NCI-H2196 (cell line): ENCODE measurements at regions not wholly inside any gene's neighbourhood (a gene's known extent, or its start where the extent isn't known, plus 50 kb on each side); places are given as distances from the start of the nearest gene placed in this dataset.
"Not testable (repeated sequence)": the region's sequence is repeated elsewhere in the genome, so short reads cannot be mapped to it uniquely, and the experiment has no call there.

Experiments
- DNase-seq: peaks from one replicate; lab custom pipeline; 2025; ENCODE audit not compliant: unreplicated experiment; lab: John Stamatoyannopoulos, UW

DNA sequence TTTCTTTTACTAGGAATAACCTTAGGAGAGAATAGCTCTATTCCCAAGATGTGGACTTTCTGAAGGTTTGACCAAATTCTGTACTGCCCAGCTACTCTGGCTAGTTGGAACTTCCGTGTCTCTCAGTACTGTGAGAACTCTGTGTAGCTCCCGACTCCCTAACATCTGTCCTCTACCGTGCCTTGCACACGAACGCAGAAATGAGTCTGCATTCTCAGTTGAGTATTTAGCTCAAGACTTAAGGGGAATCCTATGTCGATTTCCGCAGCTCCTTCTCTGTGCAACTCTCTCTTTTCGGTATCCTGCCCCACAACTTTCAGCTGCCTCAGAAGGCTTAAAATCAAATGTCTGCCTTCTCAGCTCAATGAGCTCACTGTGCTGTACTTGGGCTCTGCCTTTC is 86.7 kb upstream of the EPHB3 start:
- DNase-seq = no peak

GRCh38 chr3:184477940-184478339 is 83.6 kb upstream of the EPHB3 start:
- no peak for DNase-seq

- no peak for DNase-seq
Measured at GRCh38 chr3:184479426-184480126, 82.0 kb upstream of the EPHB3 start.

GRCh38 chr3:184480831-184481230 is 80.8 kb upstream of the EPHB3 start:
- DNase-seq = no peak

GRCh38 chr3:184481984-184482671 is 79.5 kb upstream of the EPHB3 start:
- DNase-seq = no peak

- no peak for DNase-seq
Measured at GRCh38 chr3:184485241-184485640, 76.3 kb upstream of the EPHB3 start.

- DNase-seq = no peak
Measured at GRCh38 chr3:184485906-184486305, 75.7 kb upstream of the EPHB3 start.

- no peak for DNase-seq
Measured at GRCh38 chr3:184486614-184487013, 75.0 kb upstream of the EPHB3 start.

GRCh38 chr3:184488577-184488976 is 73.0 kb upstream of the EPHB3 start:
- no peak for DNase-seq

GRCh38 chr3:184489268-184489841 is 72.2 kb upstream of the EPHB3 start:
- DNase-seq = no peak

DNA sequence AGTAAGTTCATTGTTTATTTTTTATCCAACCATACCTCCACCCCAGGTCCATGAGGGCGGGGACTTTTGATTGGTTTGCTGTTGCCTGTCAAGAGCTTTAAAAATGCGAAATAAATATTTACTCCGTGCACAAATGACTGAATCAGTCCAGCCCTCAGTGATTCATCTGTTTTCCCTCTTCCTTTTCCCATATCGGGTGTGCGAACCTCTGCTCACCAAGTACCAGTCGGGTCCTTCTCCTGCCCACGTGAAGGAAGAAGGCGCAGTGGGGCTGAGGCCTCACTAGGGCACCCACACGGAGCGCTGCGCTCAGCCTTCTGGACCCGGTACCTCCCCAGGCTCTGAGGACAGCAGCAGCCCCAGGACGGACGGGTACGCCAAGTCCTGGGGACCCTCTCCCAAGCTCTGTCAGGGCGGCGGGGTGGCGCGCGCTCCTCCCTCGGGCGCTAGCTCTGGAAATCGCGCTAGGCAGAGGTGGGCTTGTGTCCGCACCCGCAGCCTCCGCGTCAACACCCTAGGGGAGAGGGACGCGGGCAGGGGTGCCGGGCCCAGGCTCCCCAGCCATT is 70.5 kb upstream of the EPHB3 start:
- DNase-seq = no peak

- no peak for DNase-seq
Measured at GRCh38 chr3:184491867-184492615, 69.5 kb upstream of the EPHB3 start.

DNA sequence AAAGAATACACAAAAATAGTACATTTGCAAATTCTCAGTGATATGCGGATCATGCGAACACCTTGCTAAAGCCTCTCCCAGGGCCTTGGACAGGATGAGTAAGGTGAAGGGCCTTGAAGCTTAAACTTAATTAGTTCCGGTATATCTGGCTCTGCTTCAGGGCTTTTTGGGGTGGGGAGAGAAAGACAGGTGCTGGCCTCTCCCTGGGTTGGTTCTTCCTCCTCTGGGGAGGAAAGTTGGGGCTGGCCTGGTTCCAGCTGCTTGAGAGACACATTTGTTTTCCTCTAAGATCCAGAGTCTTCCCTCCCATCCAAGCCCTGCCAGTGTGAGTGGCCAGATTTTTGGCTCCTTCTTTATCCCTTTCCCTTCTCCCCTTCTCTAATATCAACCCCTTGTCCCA is 64.7 kb upstream of the EPHB3 start:
- DNase-seq = peak; percentile 77

DNA sequence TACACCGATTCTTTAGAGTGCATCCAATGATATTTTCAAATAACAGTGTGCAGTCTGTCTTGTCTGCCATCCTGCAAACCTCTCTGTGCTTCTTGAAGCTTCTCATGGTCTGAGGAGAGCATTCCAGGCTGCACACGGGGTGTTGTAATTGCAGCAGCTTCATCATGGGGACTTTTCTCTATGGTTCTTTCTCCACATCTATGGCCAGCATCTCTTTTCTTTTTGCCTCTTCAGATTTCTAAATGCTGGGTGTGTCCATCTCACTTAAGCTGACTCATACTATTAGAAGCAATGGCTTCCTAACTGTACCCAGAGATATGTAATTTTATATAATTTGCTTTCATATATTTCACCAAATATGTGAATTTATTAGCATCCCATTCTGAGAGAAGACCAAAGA is 63.8 kb upstream of the EPHB3 start:
- no peak for DNase-seq

- DNase-seq = no peak
Measured at GRCh38 chr3:184498986-184499606, 62.5 kb upstream of the EPHB3 start.

GRCh38 chr3:184500344-184500923 is 61.2 kb upstream of the EPHB3 start:
- DNase-seq = no peak

- no peak for DNase-seq
Measured at GRCh38 chr3:184502123-184502667, 59.4 kb upstream of the EPHB3 start.

GRCh38 chr3:184502841-184503240 is 58.7 kb upstream of the EPHB3 start:
- DNase-seq = not testable (repeated sequence)

GRCh38 chr3:184503647-184504046 is 57.9 kb upstream of the EPHB3 start:
- no peak for DNase-seq
